Fibroblast of lung (primary cell): ENCODE measurements at regions not wholly inside any gene's neighbourhood (a gene's known extent, or its start where the extent isn't known, plus 50 kb on each side); places are given as distances from the start of the nearest gene placed in this dataset.

Source experiments
- DNase-seq, 2 donors: peaks; one replicate each; pipeline versions ENCODE4 v3.0.0 to v3.0.0-alpha.2; 2010; ENCODE audit warnings: low read depth in 2 of 2
- H2AFZ ChIP-seq: 2 replicates; pipeline ENCODE4 v1.5.1; 2012; ENCODE audit warnings: low read length, control low read depth, inconsistent platforms
- H3K27ac ChIP-seq: 2 replicates; pipeline ENCODE4 v1.5.1; 2011; ENCODE audit warnings: low read length, control low read depth; ENCODE audit not compliant: insufficient read depth
- H3K27me3 ChIP-seq: 2 replicates; pipeline ENCODE4 v1.5.1; 2011; ENCODE audit warnings: mild to moderate bottlenecking, low read length; ENCODE audit not compliant: control insufficient read depth, insufficient read depth
- H3K36me3 ChIP-seq: 2 replicates; pipeline ENCODE4 v1.5.1; 2011; ENCODE audit warnings: low read length; ENCODE audit not compliant: control insufficient read depth, insufficient read depth
- H3K4me1 ChIP-seq: 2 replicates; pipeline ENCODE4 v1.5.1; 2011; ENCODE audit warnings: low read length; ENCODE audit not compliant: control insufficient read depth, insufficient read depth; ENCODE audit errors: extremely low read depth
- H3K4me2 ChIP-seq: 2 replicates; pipeline ENCODE4 v1.5.1; 2011; ENCODE audit warnings: low read length, control low read depth; ENCODE audit not compliant: insufficient read depth; ENCODE audit errors: extremely low read depth
- H3K4me3 ChIP-seq, 4 experiments: fragments of 200-600 bp in 1 of 4; sonication (generic) in 1 of 4; replicated peaks in 1 of 4; 2 replicates each; pipeline ENCODE4 v1.5.1; 2011 to 2016; ENCODE audit warnings: low read length in 4 of 4, low read depth in 3 of 4, mild to moderate bottlenecking in 3 of 4, control low read depth in 2 of 4, inconsistent platforms in 1 of 4, mixed read lengths in 1 of 4; ENCODE audit not compliant: insufficient read depth in 1 of 4; ENCODE audit errors: control extremely low read depth in 1 of 4
- H3K79me2 ChIP-seq: 2 replicates; pipeline ENCODE4 v1.5.1; 2012; ENCODE audit warnings: mild to moderate bottlenecking, low read length, inconsistent platforms; ENCODE audit not compliant: control insufficient read depth, insufficient read depth
- H3K9ac ChIP-seq: 2 replicates; pipeline ENCODE4 v1.5.1; 2011; ENCODE audit warnings: mild to moderate bottlenecking, low read length, control low read depth; ENCODE audit not compliant: insufficient read depth
- H3K9me3 ChIP-seq: 2 replicates; pipeline ENCODE4 v1.5.1; 2012; ENCODE audit warnings: low read depth, low read length; ENCODE audit not compliant: control insufficient read depth, insufficient read depth
- H4K20me1 ChIP-seq: 2 replicates; pipeline ENCODE4 v1.5.1; 2011; ENCODE audit warnings: low read length; ENCODE audit not compliant: control insufficient read depth, insufficient read depth; ENCODE audit errors: extremely low read depth
- CTCF ChIP-seq, 2 donors: IDR thresholded peaks in 1 of 2; conservative IDR thresholded peaks in 1 of 2; 1 replicate in 1 of 2; 2 replicates in 1 of 2; pipeline ENCODE4 v1.5.1; 2011 to 2012; ENCODE audit warnings: low read length in 2 of 2, control low read depth in 1 of 2, inconsistent platforms in 1 of 2, low read depth in 1 of 2, mild to moderate bottlenecking in 1 of 2
- EZH2 ChIP-seq: IDR thresholded peaks from 2 replicates; pipeline ENCODE4 v1.5.1; 2012; ENCODE audit warnings: low read length, control low read depth, mild to moderate bottlenecking; ENCODE audit errors: missing control alignments

GRCh38 chr16:51864575-51864974 is 682.4 kb downstream of the TOX3 start:
- Histone ChIP-seq H3K79me2 (no peaks in the 10 kb centered on the region), H3K27ac (no peak overlapping the region), H3K4me1 (peaks cover 2% of the 10 kb centered on the region), H3K9ac (no peak overlapping the region), H3K27me3 (no peaks in the 10 kb centered on the region), H3K9me3 (no peaks in the 10 kb centered on the region), H3K36me3 (no peaks in the 10 kb centered on the region), H2AFZ (no peak overlapping the region), H3K4me3 (no peak overlapping the region), H3K4me2 (no peak overlapping the region), H4K20me1 (no peaks in the 10 kb centered on the region)
- DNase-seq = no peak
- TF ChIP-seq EZH2 (no peak), CTCF (conservative IDR thresholded peaks at IDR 0.05 in 1 of 2, IDR thresholded peaks at IDR 0.05 in 1 of 2; ENCODE audit: low read depth in 1 of 2, low read length in 2 of 2) (no peak)

GRCh38 chr16:51854401-51854951 is 692.5 kb downstream of the TOX3 start:
- Histone ChIP-seq H3K79me2 (no peaks in the 10 kb centered on the region), H2AFZ (no peak overlapping the region), H3K27me3 (no peaks in the 10 kb centered on the region), H3K9me3 (no peaks in the 10 kb centered on the region), H3K36me3 (no peaks in the 10 kb centered on the region), H3K27ac (no peak overlapping the region), H3K4me2 (no peak overlapping the region), H3K4me1 (no peaks in the 10 kb centered on the region), H3K9ac (no peak overlapping the region), H4K20me1 (no peaks in the 10 kb centered on the region), H3K4me3 (no peak overlapping the region)
- TF ChIP-seq EZH2 = no peak
- no peak for TF ChIP-seq CTCF (conservative IDR thresholded peaks at IDR 0.05 in 1 of 2, IDR thresholded peaks at IDR 0.05 in 1 of 2; ENCODE audit: low read depth in 1 of 2, low read length in 2 of 2)
- peak in 1 of 2 donors; percentile 14 for DNase-seq

- no peaks in the 10 kb centered on the region for H3K36me3 ChIP-seq
- H2AFZ ChIP-seq = no peak overlapping the region
- H3K9ac ChIP-seq = no peak overlapping the region
- H3K9me3 ChIP-seq = no peaks in the 10 kb centered on the region
- no peaks in the 10 kb centered on the region for H3K79me2 ChIP-seq
- no peaks in the 10 kb centered on the region for H4K20me1 ChIP-seq
- no peaks in the 10 kb centered on the region for H3K27me3 ChIP-seq
- no peak for TF ChIP-seq EZH2
- no peak for TF ChIP-seq CTCF (conservative IDR thresholded peaks at IDR 0.05 in 1 of 2, IDR thresholded peaks at IDR 0.05 in 1 of 2; ENCODE audit: low read depth in 1 of 2, low read length in 2 of 2)
- H3K4me2 ChIP-seq = no peak overlapping the region
- no peak overlapping the region for H3K27ac ChIP-seq
- no peaks in the 10 kb centered on the region for H3K4me1 ChIP-seq
- no peak overlapping the region for H3K4me3 ChIP-seq
- DNase-seq = no peak
Measured at GRCh38 chr16:51853586-51853985, 693.4 kb downstream of the TOX3 start.
